Smooth muscle cell (in vitro differentiated cells): ENCODE measurements at regions not wholly inside any gene's neighbourhood (a gene's known extent, or its start where the extent isn't known, plus 50 kb on each side); places are given as distances from the start of the nearest gene placed in this dataset.
"Not testable (repeated sequence)": the region's sequence is repeated elsewhere in the genome, so short reads cannot be mapped to it uniquely, and the experiment has no call there.

Experiments
- DNase-seq: peaks from one replicate; lab custom pipeline; 2025; ENCODE audit not compliant: unreplicated experiment; lab: John Stamatoyannopoulos, UW
- H2AFZ ChIP-seq: fragments of 200-600 bp; sonication (generic); 2 replicates; pipeline ENCODE4 v1.6.0; 2016; ENCODE audit warnings: antibody characterized with exemption, low read depth, mild to moderate bottlenecking
- H3F3A ChIP-seq: fragments of 200-600 bp; sonication (generic); 2 replicates; pipeline ENCODE4 v1.6.0; 2017; ENCODE audit warnings: antibody characterized with exemption, low read depth
- H3K27ac ChIP-seq: fragments of 200-600 bp; sonication (generic); 2 replicates; pipeline ENCODE4 v1.5.1; 2016; ENCODE audit warnings: low read depth, mild to moderate bottlenecking
- H3K27me3 ChIP-seq: fragments of 200-600 bp; sonication (generic); 2 replicates; pipeline ENCODE4 v1.6.1; 2016; ENCODE audit warnings: low read depth, mild to moderate bottlenecking
- H3K36me3 ChIP-seq: fragments of 200-600 bp; sonication (generic); 2 replicates; pipeline ENCODE4 v1.5.1; 2016; ENCODE audit warnings: low read depth
- H3K4me1 ChIP-seq: fragments of 200-600 bp; sonication (generic); 2 replicates; pipeline ENCODE4 v1.5.1; 2016; ENCODE audit warnings: low read depth
- H3K4me2 ChIP-seq: fragments of 200-600 bp; sonication (generic); 2 replicates; pipeline ENCODE4 v1.6.0; 2016; ENCODE audit warnings: mild to moderate bottlenecking
- H3K4me3 ChIP-seq: fragments of 200-600 bp; sonication (generic); 2 replicates; pipeline ENCODE4 v1.5.1; 2016; ENCODE audit warnings: mild to moderate bottlenecking
- H3K79me2 ChIP-seq: fragments of 200-600 bp; sonication (generic); 2 replicates; pipeline ENCODE4 v1.6.0; 2016; ENCODE audit warnings: low read depth, mild to moderate bottlenecking
- H3K9ac ChIP-seq: fragments of 200-600 bp; sonication (generic); 2 replicates; pipeline ENCODE4 v1.6.0; 2016; ENCODE audit warnings: low read depth
- H3K9me3 ChIP-seq: fragments of 200-600 bp; sonication (generic); replicated peaks from 2 replicates; pipeline ENCODE4 v1.5.1; 2016; ENCODE audit warnings: low read depth
- H4K20me1 ChIP-seq: fragments of 200-600 bp; sonication (generic); 2 replicates; pipeline ENCODE4 v1.6.0; 2016; ENCODE audit warnings: low read depth
- CTCF ChIP-seq: fragments of 200-600 bp; sonication (generic); IDR thresholded peaks from 2 replicates; pipeline ENCODE4 v1.5.1; 2017; ENCODE audit warnings: borderline replicate concordance, mild to moderate bottlenecking, antibody characterized with exemption; ENCODE audit not compliant: insufficient read depth, poor library complexity, severe bottlenecking
- WGBS: methylation state at CpG from one replicate; pipeline ENCODE4 v1.1.7; 2016; ENCODE audit warnings: low lambda C conversion rate; 5-methylcytosine and 5-hydroxymethylcytosine counted together

- Histone ChIP-seq H2AFZ (no peak overlapping the region), H4K20me1 (no peaks in the 10 kb centered on the region), H3K9ac (no peak overlapping the region), H3K4me1 (no peaks in the 10 kb centered on the region), H3K9me3 (no peaks in the 10 kb centered on the region), H3K27ac (no peak overlapping the region), H3F3A (no peaks in the 10 kb centered on the region), H3K27me3 (no peaks in the 10 kb centered on the region), H3K4me3 (no peak overlapping the region), H3K36me3 (no peaks in the 10 kb centered on the region), H3K79me2 (no peaks in the 10 kb centered on the region), H3K4me2 (no peak overlapping the region)
- no peak for DNase-seq
- TF ChIP-seq CTCF, result no peak
- WGBS, result 100% methylated on average over 1 of the region's 1 CpG
Measured at GRCh38 chr6:164045082-164045481, 630.6 kb downstream of the QKI start.

- H3K4me2 ChIP-seq, H4K20me1 ChIP-seq, DNase-seq, H3F3A ChIP-seq, H3K27ac ChIP-seq, H2AFZ ChIP-seq, H3K9me3 ChIP-seq, H3K79me2 ChIP-seq, H3K4me3 ChIP-seq, H3K36me3 ChIP-seq, H3K27me3 ChIP-seq, H3K9ac ChIP-seq, H3K4me1 ChIP-seq: not testable (repeated sequence)
- WGBS, result 84% methylated on average over 5 of the region's 5 CpGs
Measured at GRCh38 chr6:164043656-164044055, 629.1 kb downstream of the QKI start.

GRCh38 chr6:164042212-164042611 lies 627.7 kb downstream of the QKI start:
- Histone ChIP-seq H3K4me3 (no peak overlapping the region), H3K4me1 (peaks cover 5% of the 10 kb centered on the region), H3K36me3 (no peaks in the 10 kb centered on the region), H3K27me3 (no peaks in the 10 kb centered on the region), H3K79me2 (no peaks in the 10 kb centered on the region), H3K9ac (no peak overlapping the region), H2AFZ (no peak overlapping the region), H3K4me2 (no peak overlapping the region), H3F3A (no peaks in the 10 kb centered on the region), H4K20me1 (no peaks in the 10 kb centered on the region), H3K27ac (no peak overlapping the region), H3K9me3 (no peaks in the 10 kb centered on the region)
- WGBS, result 77% methylated on average over 5 of the region's 5 CpGs
- DNase-seq, result no peak
- TF ChIP-seq CTCF, result no peak

GRCh38 chr6:164040994-164041393 lies 626.5 kb downstream of the QKI start:
- DNase-seq, result no peak
- Histone ChIP-seq H3K36me3 (no peaks in the 10 kb centered on the region), H3K79me2 (no peaks in the 10 kb centered on the region), H3K9ac (no peak overlapping the region), H4K20me1 (no peaks in the 10 kb centered on the region), H3K4me3 (no peak overlapping the region), H3K9me3 (no peaks in the 10 kb centered on the region), H3K4me1 (peaks cover 5% of the 10 kb centered on the region), H3K4me2 (no peak overlapping the region), H3K27me3 (no peaks in the 10 kb centered on the region), H2AFZ (no peak overlapping the region), H3K27ac (no peak overlapping the region), H3F3A (no peaks in the 10 kb centered on the region)
- WGBS, result 93% methylated on average over 2 of the region's 2 CpGs
- no peak for TF ChIP-seq CTCF
